Liver (tissue), 8 donors: ENCODE measurements at regions not wholly inside any gene's neighbourhood (a gene's known extent, or its start where the extent isn't known, plus 50 kb on each side); places are given as distances from the start of the nearest gene placed in this dataset.
A peak's percentile ranks its signal among the peaks of the same experiment; 100 is the strongest.

Experiments
- DNase-seq: peaks from one replicate; pipeline ENCODE4 v3.0.0-alpha.2; 2017; ENCODE audit warnings: low spot score
- H3K27ac ChIP-seq, 2 donors: one replicate each; pipeline ENCODE4 v1.7.0; 2013; ENCODE audit warnings: inconsistent platforms in 2 of 2, low read length in 2 of 2, control low read depth in 1 of 2, low read depth in 1 of 2, mild to moderate bottlenecking in 1 of 2
- H3K27me3 ChIP-seq, 4 donors: one replicate each; pipeline versions ENCODE4 v1.6.1 to v1.7.0; 2013; ENCODE audit warnings: low read length in 3 of 4, inconsistent platforms in 1 of 4, mild to moderate bottlenecking in 1 of 4, moderate library complexity in 1 of 4; ENCODE audit not compliant: control insufficient read depth in 4 of 4, insufficient read depth in 4 of 4
- H3K36me3 ChIP-seq, 4 donors: one replicate each; pipeline versions ENCODE4 v1.6.1 to v1.7.0; 2013; ENCODE audit warnings: low read length in 3 of 4, mild to moderate bottlenecking in 3 of 4, low read depth in 1 of 4, moderate library complexity in 1 of 4; ENCODE audit not compliant: control insufficient read depth in 4 of 4, insufficient read depth in 3 of 4
- H3K4me1 ChIP-seq, 4 donors: one replicate each; pipeline versions ENCODE4 v1.6.1 to v1.7.0; 2013; ENCODE audit warnings: low read length in 3 of 4, mild to moderate bottlenecking in 3 of 4, moderate library complexity in 1 of 4; ENCODE audit not compliant: control insufficient read depth in 4 of 4, insufficient read depth in 4 of 4
- H3K4me3 ChIP-seq, 3 donors: one replicate each; pipeline versions ENCODE4 v1.6.1 to v1.7.0; 2013; ENCODE audit warnings: low read length in 3 of 3, control low read depth in 1 of 3, low read depth in 1 of 3, mild to moderate bottlenecking in 1 of 3
- H3K9ac ChIP-seq, 2 donors: one replicate each; pipeline ENCODE4 v1.7.0; 2013; ENCODE audit warnings: low read length in 2 of 2, mild to moderate bottlenecking in 2 of 2, moderate library complexity in 2 of 2, control low read depth in 1 of 2, low read depth in 1 of 2
- H3K9me3 ChIP-seq, 4 donors: one replicate each; pipeline versions ENCODE4 v1.6.1 to v1.7.0; 2013; ENCODE audit warnings: low read length in 3 of 4; ENCODE audit not compliant: control insufficient read depth in 4 of 4
- EGR1 ChIP-seq, 2 donors: IDR thresholded peaks; 2 replicates each; pipeline ENCODE4 v1.6.1; 2016 to 2018; ENCODE audit warnings: antibody characterized with exemption in 2 of 2, low read depth in 2 of 2
- FOXA1 ChIP-seq: IDR thresholded peaks from 2 replicates; pipeline ENCODE4 v1.6.1; 2016; ENCODE audit warnings: antibody characterized with exemption
- FOXA2 ChIP-seq: IDR thresholded peaks from 2 replicates; pipeline ENCODE4 v1.6.1; 2016; ENCODE audit warnings: antibody characterized with exemption
- GABPA ChIP-seq, 2 donors: IDR thresholded peaks in 1 of 2; conservative IDR thresholded peaks in 1 of 2; 2 replicates each; pipeline ENCODE4 v1.6.1; 2016; ENCODE audit warnings: antibody characterized with exemption in 2 of 2, mild to moderate bottlenecking in 1 of 2, moderate library complexity in 1 of 2
- HNF4A ChIP-seq, 2 donors: conservative IDR thresholded peaks; 2 replicates each; pipeline ENCODE4 v1.6.1; 2016; ENCODE audit warnings: antibody characterized with exemption in 2 of 2, mild to moderate bottlenecking in 2 of 2
- HNF4G ChIP-seq: IDR thresholded peaks from 2 replicates; pipeline ENCODE4 v1.6.1; 2016; ENCODE audit warnings: antibody characterized with exemption
- JUND ChIP-seq, 2 donors: IDR thresholded peaks; 2 replicates each; pipeline ENCODE4 v1.6.1; 2016; ENCODE audit warnings: antibody characterized with exemption in 2 of 2
- NR2F2 ChIP-seq: IDR thresholded peaks from 2 replicates; pipeline ENCODE4 v1.6.1; 2016; ENCODE audit warnings: antibody characterized with exemption
- RAD21 ChIP-seq, 2 donors: IDR thresholded peaks; 2 replicates each; pipeline ENCODE4 v1.6.1; 2016; ENCODE audit warnings: antibody characterized with exemption in 2 of 2, mild to moderate bottlenecking in 2 of 2
- SP1 ChIP-seq: IDR thresholded peaks from 2 replicates; pipeline ENCODE4 v1.6.1; 2018; ENCODE audit warnings: antibody characterized with exemption, mild to moderate bottlenecking
- TAF1 ChIP-seq: conservative IDR thresholded peaks from 2 replicates; pipeline ENCODE4 v1.6.1; 2016; ENCODE audit warnings: antibody characterized with exemption, mild to moderate bottlenecking
- YY1 ChIP-seq: IDR thresholded peaks from 2 replicates; pipeline ENCODE4 v1.6.1; 2016; ENCODE audit warnings: antibody characterized with exemption, mild to moderate bottlenecking
- WGBS: extraction: QIAGEN DNeasy Blood & Tissue Kit; methylation state at CpG from one replicate; pipeline ENCODE4 v1.1.7; 2013; 5-methylcytosine and 5-hydroxymethylcytosine counted together
- TF ChIP-seq, protein P1 (sequence below): fragments of 150-350 bp; IDR thresholded peaks from 2 replicates; pipeline ENCODE4 v1.5.1; 2017; ENCODE audit warnings: improper control_type of control experiment, low read depth, low read length; ENCODE audit not compliant: missing input control
- TF ChIP-seq, protein P2 (sequence below): IDR thresholded peaks from 2 replicates; pipeline ENCODE4 v1.6.1; 2016; ENCODE audit warnings: antibody characterized with exemption
- TF ChIP-seq, protein P3 (sequence below): IDR thresholded peaks from 2 replicates; pipeline ENCODE4 v1.6.1; 2016; ENCODE audit warnings: antibody characterized with exemption
- donor health status: healthy.
- donor health status: healthy.
- donor health status: healthy.
- donor health status: healthy.
- donor health status: healthy.

DNA sequence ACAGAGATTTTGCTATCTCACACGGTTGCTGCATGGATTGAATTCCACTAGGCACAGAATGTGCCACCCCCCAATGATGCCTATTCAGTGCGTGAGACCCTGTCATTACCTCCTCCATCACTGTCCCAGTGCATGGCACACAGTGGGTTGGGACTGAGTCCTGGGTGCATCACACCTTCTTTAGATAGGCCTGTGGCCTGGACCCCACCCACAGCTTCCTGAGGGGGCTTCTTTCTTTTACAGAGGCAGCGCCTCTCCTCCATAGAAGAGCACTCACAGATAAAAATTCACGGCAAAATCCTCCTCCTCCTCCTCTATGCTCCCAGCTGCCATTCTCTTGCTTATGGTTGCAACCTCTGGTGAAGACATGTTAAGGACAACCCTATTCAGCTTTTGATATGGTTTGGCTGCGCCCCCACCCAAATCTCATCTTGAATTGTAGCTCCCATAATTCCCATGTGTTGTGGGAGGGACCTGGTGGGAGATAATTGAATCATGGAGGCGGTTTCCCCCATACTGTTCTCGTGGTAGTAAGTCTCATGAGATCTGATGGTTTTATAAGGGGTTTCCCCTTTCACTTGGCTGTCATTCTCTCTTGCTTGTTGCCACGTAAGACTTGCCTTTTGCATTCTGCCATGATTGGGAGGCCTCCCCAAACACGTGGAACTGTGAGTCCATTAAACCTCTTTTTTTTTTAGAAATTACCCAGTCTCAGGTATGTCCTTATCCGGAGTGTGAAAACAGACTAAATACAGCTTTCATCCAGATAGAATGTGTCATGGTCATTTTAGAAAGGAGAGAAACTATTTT lies 147.6 kb downstream of the KLF13 start:
- 90% methylated on average over 10 of the region's 10 CpGs for WGBS
- no peaks in the 10 kb centered on the region for H3K4me1 ChIP-seq

DNA sequence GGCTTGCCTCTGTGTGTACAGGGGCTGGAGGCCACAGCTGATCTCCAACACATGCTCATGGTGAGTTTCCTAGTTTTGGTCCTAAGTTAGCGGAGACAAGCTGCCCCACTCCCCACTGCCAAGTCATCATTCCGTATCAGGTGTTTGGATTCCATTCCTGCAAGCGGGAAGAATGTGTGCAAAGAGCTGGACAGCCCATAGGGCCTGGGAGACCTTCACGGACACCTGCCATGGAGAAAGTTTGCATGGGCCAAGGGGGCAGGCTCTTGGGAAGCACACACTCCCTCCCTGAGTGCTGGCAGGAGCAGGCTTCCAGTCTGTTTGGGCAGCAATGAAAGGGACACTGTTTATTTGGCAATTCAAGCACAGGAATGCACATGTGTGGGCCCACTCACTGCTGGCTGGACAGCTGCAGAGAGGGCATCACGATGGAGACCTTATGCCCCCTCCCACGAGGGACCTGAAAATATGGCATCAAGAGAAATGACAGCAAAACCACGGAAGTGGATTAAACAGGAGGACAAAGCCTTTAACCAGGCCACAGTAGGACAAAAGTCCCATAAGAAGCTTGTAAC lies 149.7 kb downstream of the KLF13 start:
- no peaks in the 10 kb centered on the region for H3K4me1 ChIP-seq
- H3K9me3 ChIP-seq = no peaks in the 10 kb centered on the region
- TF ChIP-seq, protein P1, sequence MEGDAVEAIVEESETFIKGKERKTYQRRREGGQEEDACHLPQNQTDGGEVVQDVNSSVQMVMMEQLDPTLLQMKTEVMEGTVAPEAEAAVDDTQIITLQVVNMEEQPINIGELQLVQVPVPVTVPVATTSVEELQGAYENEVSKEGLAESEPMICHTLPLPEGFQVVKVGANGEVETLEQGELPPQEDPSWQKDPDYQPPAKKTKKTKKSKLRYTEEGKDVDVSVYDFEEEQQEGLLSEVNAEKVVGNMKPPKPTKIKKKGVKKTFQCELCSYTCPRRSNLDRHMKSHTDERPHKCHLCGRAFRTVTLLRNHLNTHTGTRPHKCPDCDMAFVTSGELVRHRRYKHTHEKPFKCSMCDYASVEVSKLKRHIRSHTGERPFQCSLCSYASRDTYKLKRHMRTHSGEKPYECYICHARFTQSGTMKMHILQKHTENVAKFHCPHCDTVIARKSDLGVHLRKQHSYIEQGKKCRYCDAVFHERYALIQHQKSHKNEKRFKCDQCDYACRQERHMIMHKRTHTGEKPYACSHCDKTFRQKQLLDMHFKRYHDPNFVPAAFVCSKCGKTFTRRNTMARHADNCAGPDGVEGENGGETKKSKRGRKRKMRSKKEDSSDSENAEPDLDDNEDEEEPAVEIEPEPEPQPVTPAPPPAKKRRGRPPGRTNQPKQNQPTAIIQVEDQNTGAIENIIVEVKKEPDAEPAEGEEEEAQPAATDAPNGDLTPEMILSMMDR = no peak
- TF ChIP-seq FOXA1 (no peak), GABPA (IDR thresholded peaks at IDR 0.05 in 1 of 2, conservative IDR thresholded peaks at IDR 0.05 in 1 of 2) (no peak)
- H3K36me3 ChIP-seq = no peaks in the 10 kb centered on the region
- H3K4me3 ChIP-seq = no peak overlapping the region
- 86% methylated on average over 7 of the region's 7 CpGs for WGBS
- H3K9ac ChIP-seq = no peak overlapping the region
- H3K27ac ChIP-seq = no peak overlapping the region
- DNase-seq = peak; percentile 13
- no peaks in the 10 kb centered on the region for H3K27me3 ChIP-seq

More for the DNA sequence above, 147.6 kb downstream of the KLF13 start:
- TF ChIP-seq FOXA1 = no peak
- TF ChIP-seq, protein P2, sequence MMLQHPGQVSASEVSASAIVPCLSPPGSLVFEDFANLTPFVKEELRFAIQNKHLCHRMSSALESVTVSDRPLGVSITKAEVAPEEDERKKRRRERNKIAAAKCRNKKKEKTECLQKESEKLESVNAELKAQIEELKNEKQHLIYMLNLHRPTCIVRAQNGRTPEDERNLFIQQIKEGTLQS = no peak
- no peak for TF ChIP-seq JUND (IDR thresholded peaks at IDR 0.05)
- Histone ChIP-seq H3K4me3 (no peak overlapping the region), H3K9me3 (no peaks in the 10 kb centered on the region), H3K27ac (no peak overlapping the region), H3K9ac (no peak overlapping the region), H3K27me3 (no peaks in the 10 kb centered on the region), H3K36me3 (no peaks in the 10 kb centered on the region)
- DNase-seq = peak; percentile 17

DNA sequence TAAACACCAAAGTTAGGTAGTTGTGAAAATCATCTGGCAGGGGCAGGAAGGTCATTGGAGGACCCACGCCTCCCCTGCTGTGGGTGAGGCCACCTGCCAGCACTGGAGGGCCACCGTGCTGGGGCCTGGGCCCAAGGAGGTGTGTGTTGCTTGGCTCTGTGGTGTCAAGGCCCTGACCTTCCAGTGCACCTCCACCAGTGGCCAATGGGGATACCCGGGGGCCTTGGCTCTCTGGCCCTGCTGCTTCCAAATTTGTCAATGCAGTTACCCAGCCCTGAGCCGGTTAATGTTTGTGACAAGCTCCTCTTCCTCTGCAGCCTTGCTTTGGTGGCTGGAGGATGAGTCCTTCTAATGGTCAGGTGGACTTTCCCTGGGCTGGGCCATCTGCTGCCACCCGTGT lies 150.2 kb downstream of the KLF13 start:
- Histone ChIP-seq H3K4me1 (no peaks in the 10 kb centered on the region), H3K9ac (no peak overlapping the region), H3K27me3 (no peaks in the 10 kb centered on the region), H3K36me3 (no peaks in the 10 kb centered on the region), H3K4me3 (no peak overlapping the region), H3K9me3 (no peaks in the 10 kb centered on the region), H3K27ac (no peak overlapping the region)
- TF ChIP-seq HNF4A (conservative IDR thresholded peaks at IDR 0.05) = no peak
- TF ChIP-seq, protein P3, sequence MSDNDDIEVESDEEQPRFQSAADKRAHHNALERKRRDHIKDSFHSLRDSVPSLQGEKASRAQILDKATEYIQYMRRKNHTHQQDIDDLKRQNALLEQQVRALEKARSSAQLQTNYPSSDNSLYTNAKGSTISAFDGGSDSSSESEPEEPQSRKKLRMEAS = no peak
- DNase-seq = peak; percentile 16
- WGBS = 85% methylated on average over 5 of the region's 5 CpGs

DNA sequence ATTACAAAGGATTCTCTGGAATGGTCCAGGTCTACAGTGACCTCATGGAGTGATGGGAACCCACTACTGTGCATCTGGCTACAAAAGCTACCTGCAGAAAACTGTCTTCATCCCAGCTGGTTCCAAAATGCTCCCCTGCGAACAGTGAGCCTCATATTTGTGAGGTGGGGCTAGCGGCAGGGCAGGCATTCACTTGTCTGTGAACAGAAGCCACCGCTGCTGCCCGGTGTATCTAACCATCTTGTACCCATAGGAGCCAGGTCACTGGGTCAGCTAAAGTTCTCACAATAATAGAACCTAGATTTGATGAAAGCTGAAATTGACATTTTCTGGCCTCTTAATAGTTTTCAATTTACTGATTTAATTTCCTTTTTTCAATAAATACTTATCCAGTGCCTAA lies 150.7 kb downstream of the KLF13 start:
- 98% methylated on average over 4 of the region's 4 CpGs for WGBS
- TF ChIP-seq GABPA (IDR thresholded peaks at IDR 0.05 in 1 of 2, conservative IDR thresholded peaks at IDR 0.05 in 1 of 2) (no peak), YY1 (no peak), RAD21 (IDR thresholded peaks at IDR 0.05) (no peak), TAF1 (no peak), SP1 (no peak), FOXA2 (no peak), NR2F2 (no peak), EGR1 (IDR thresholded peaks at IDR 0.05; ENCODE audit: low read depth in 2 of 2) (no peak), HNF4G (no peak)
- TF ChIP-seq, protein P3 = no peak
- TF ChIP-seq, protein P1 = no peak
- TF ChIP-seq, protein P2 = no peak
- no peaks in the 10 kb centered on the region for H3K9me3 ChIP-seq
- H3K27ac ChIP-seq = no peak overlapping the region
- no peak overlapping the region for H3K9ac ChIP-seq
- H3K36me3 ChIP-seq = no peaks in the 10 kb centered on the region
- no peak for DNase-seq
- no peaks in the 10 kb centered on the region for H3K27me3 ChIP-seq
- H3K4me3 ChIP-seq = no peak overlapping the region
- H3K4me1 ChIP-seq = no peaks in the 10 kb centered on the region
